Spleen (tissue), 7 donors: ENCODE measurements at regions not wholly inside any gene's neighbourhood (a gene's known extent, or its start where the extent isn't known, plus 50 kb on each side); places are given as distances from the start of the nearest gene placed in this dataset.

Source experiments
- CTCF ChIP-seq, 11 experiments: fragments of 200-600 bp in 7 of 11; fragments of 450-650 bp in 4 of 11; sonication (generic) in 4 of 11; IDR thresholded peaks in 8 of 11; conservative IDR thresholded peaks in 3 of 11; 1 replicate in 7 of 11; 2 replicates in 4 of 11; pipeline versions ENCODE4 v1.4.0 to v1.8.0; 2016 to 2021; ENCODE audit warnings: antibody characterized with exemption in 11 of 11, inconsistent platforms in 4 of 11, mild to moderate bottlenecking in 1 of 11
- POLR2A ChIP-seq, 3 donors: fragments of 450-650 bp; IDR thresholded peaks; one replicate each; pipeline ENCODE4 v1.5.1; 2017; ENCODE audit warnings: antibody characterized with exemption in 3 of 3, mild to moderate bottlenecking in 1 of 3
- POLR2AphosphoS5 ChIP-seq, 3 donors: sonication (generic); formaldehyde crosslinking; IDR thresholded peaks; one replicate each; pipeline ENCODE4 v1.5.1; 2017; ENCODE audit warnings: antibody characterized with exemption in 3 of 3
- donor health status: DM: no; HTN: no; CAD: no; lungs with moderate emphysema.
- donor health status: DM: no; HTN: no; CAD: no.
- donor health status: DM: no; HTN: no; CAD: no.

DNA sequence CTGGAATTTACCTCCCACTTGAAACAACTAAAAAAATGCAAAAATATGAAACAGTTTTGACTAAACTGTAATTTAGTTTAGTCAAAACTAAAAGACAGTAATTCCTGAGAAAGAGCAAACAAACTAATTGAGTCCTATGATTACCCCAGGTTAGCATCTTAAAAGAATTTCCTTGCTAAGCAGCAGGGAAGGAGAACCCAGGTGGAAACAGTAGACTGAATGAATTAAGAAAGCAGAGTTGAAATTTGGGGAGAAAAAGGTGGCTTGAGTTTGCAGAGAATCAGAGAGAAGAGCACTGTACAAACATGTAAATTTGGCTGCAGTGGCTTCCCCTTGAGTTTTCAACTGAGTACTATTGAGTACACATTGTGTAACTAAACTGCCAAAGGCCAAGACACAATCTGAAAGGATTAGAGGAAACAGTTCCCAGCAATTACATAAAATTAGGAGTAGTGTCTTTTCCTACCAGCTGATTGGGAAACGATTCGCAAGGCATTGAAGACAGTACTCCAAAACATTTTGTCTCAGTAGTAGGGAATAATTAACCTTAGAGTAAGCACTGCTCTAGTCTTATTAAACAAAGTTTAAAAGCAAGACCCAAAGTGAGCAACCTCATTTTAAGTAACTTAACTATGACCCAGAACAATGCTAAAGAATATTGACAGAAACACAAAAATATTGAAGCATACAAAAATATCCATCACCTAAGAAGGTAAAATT lies 820.5 kb downstream of the DACH1 start:
- TF ChIP-seq CTCF (IDR thresholded peaks at IDR 0.05 in 8 of 11, conservative IDR thresholded peaks at IDR 0.05 in 3 of 11): no peak
- no peak for TF ChIP-seq POLR2A (IDR thresholded peaks at IDR 0.05)
- no peak for TF ChIP-seq POLR2AphosphoS5 (IDR thresholded peaks at IDR 0.05)
